ENCODE measurements at regions not wholly inside any gene's neighbourhood (a gene's known extent, or its start where the extent isn't known, plus 50 kb on each side); places are given as distances from the start of the nearest gene placed in this dataset.

GRCh38 chr5:89695371-89695770, 714.2 kb downstream of the CETN3 start:
- TF ChIP-seq CTCF (IDR thresholded peaks at IDR 0.05 in 8 of 11, conservative IDR thresholded peaks at IDR 0.05 in 3 of 11) (no peak), POLR2AphosphoS5 (IDR thresholded peaks at IDR 0.05) (no peak)

Data from spleen (tissue), 7 donors.